SK-N-SH (cell line): ENCODE measurements at regions not wholly inside any gene's neighbourhood (a gene's known extent, or its start where the extent isn't known, plus 50 kb on each side); places are given as distances from the start of the nearest gene placed in this dataset.

Source experiments
- CTCF ChIA-PET: fragments of 300-600, 350-600 bp; formaldehyde crosslinking; extraction: SDS; loops from one replicate; lab custom pipeline; 2021; lab: Yijun Ruan, JAX
- POLR2A ChIA-PET: fragments of 350-600 bp; sonication (Branson Sonifier 250); formaldehyde crosslinking; extraction: SDS; loops from one replicate; lab custom pipeline; 2020; ENCODE audit warnings: antibody characterized with exemption, inconsistent platforms; lab: Yijun Ruan, JAX
- DNase-seq: peaks from one replicate; pipeline ENCODE4 v3.0.0; 2012
- H2AFZ ChIP-seq: fragments of 200-600 bp; sonication (generic); 2 replicates; pipeline ENCODE4 v1.8.1; 2016; ENCODE audit warnings: antibody characterized with exemption, mild to moderate bottlenecking, low read depth
- H3F3A ChIP-seq: fragments of 200-600 bp; sonication (generic); replicated peaks from 2 replicates; pipeline ENCODE3; 2016; ENCODE audit warnings: antibody characterized with exemption, mild to moderate bottlenecking; ENCODE audit not compliant: insufficient read depth
- H3K27ac ChIP-seq, 2 experiments: fragments of 200-500 bp in 1 of 2; fragments of 200-600 bp in 1 of 2; sonication (Bioruptor generic) in 1 of 2; sonication (generic), shearing (Covaris generic) in 1 of 2; 2 replicates each; pipeline versions ENCODE4 v1.5.1 to v1.6.1; 2014 to 2016; ENCODE audit warnings: low read depth in 2 of 2, inconsistent platforms in 1 of 2, low read length in 1 of 2, mild to moderate bottlenecking in 1 of 2, mixed read lengths in 1 of 2
- H3K27me3 ChIP-seq: fragments of 200-600 bp; sonication (generic), shearing (Covaris generic); 2 replicates; pipeline ENCODE4 v1.6.1; 2016; ENCODE audit warnings: mixed run types; ENCODE audit not compliant: insufficient read depth
- H3K36me3 ChIP-seq, 2 experiments: fragments of 200-500 bp in 1 of 2; fragments of 200-600 bp in 1 of 2; sonication (Bioruptor generic) in 1 of 2; sonication (generic) in 1 of 2; replicated peaks in 1 of 2; 2 replicates each; pipeline versions ENCODE3 to v1.5.1; 2014 to 2016; ENCODE audit warnings: low read length in 1 of 2, mild to moderate bottlenecking in 1 of 2; ENCODE audit not compliant: insufficient read depth in 2 of 2, control insufficient read depth in 1 of 2
- H3K4me1 ChIP-seq, 2 experiments: fragments of 200-500 bp in 1 of 2; fragments of 200-600 bp in 1 of 2; sonication (Bioruptor generic) in 1 of 2; sonication (generic), shearing (Covaris generic) in 1 of 2; 2 replicates each; pipeline versions ENCODE4 v1.5.1 to v1.6.1; 2014 to 2016; ENCODE audit warnings: low read depth in 1 of 2, low read length in 1 of 2, mixed run types in 1 of 2; ENCODE audit not compliant: insufficient read depth in 2 of 2, control insufficient read depth in 1 of 2
- H3K4me2 ChIP-seq: fragments of 200-600 bp; sonication (generic), shearing (Covaris generic); 2 replicates; pipeline ENCODE4 v1.6.1; 2017; ENCODE audit warnings: mixed run types
- H3K4me3 ChIP-seq, 2 experiments: fragments of 200-500 bp in 1 of 2; fragments of 200-600 bp in 1 of 2; sonication (Bioruptor generic) in 1 of 2; sonication (generic), shearing (Covaris generic) in 1 of 2; 2 replicates each; pipeline versions ENCODE4 v1.5.1 to v1.8.1; 2014 to 2016; ENCODE audit warnings: low read depth in 2 of 2, inconsistent platforms in 1 of 2, low read length in 1 of 2, mild to moderate bottlenecking in 1 of 2, mixed read lengths in 1 of 2, moderate library complexity in 1 of 2
- H3K79me2 ChIP-seq: fragments of 200-600 bp; sonication (generic); 2 replicates; pipeline ENCODE4 v1.8.1; 2017; ENCODE audit warnings: mild to moderate bottlenecking; ENCODE audit not compliant: insufficient read depth
- H3K9ac ChIP-seq: fragments of 200-600 bp; sonication (generic); 2 replicates; pipeline ENCODE4 v1.6.1; 2017; ENCODE audit warnings: mixed run types
- H3K9me2 ChIP-seq: fragments of 200-600 bp; sonication (generic); 2 replicates; pipeline ENCODE4 v1.6.1; 2017; ENCODE audit warnings: mixed run types
- H3K9me3 ChIP-seq: fragments of 200-600 bp; sonication (generic); 2 replicates; pipeline ENCODE4 v1.6.1; 2017; ENCODE audit warnings: mixed run types, mild to moderate bottlenecking, moderate library complexity
- H4K20me1 ChIP-seq: fragments of 200-600 bp; sonication (generic); 2 replicates; pipeline ENCODE4 v1.6.1; 2017; ENCODE audit warnings: mild to moderate bottlenecking, mixed run types; ENCODE audit not compliant: insufficient read depth
- CTCF ChIP-seq: fragments of 200-600 bp; sonication (generic); IDR thresholded peaks from 2 replicates; pipeline ENCODE4 v1.6.1; 2017; ENCODE audit warnings: antibody characterized with exemption, mild to moderate bottlenecking, moderate library complexity
- EP300 ChIP-seq, 2 experiments: IDR thresholded peaks; 2 replicates each; pipeline versions ENCODE4 v1.4.0 to v1.6.1; 2012; ENCODE audit warnings: borderline replicate concordance in 1 of 2, low read depth in 1 of 2, low read length in 1 of 2
- EZH2phosphoT487 ChIP-seq: fragments of 200-600 bp; sonication (generic); IDR thresholded peaks from 2 replicates; pipeline ENCODE4 v1.6.1; 2017; ENCODE audit warnings: low read depth, mixed run types, mild to moderate bottlenecking, antibody characterized with exemption, moderate library complexity, borderline replicate concordance
- FOXJ3 ChIP-seq: sonication (generic); formaldehyde crosslinking; IDR thresholded peaks from 2 replicates; pipeline ENCODE4 v1.5.1; 2020; ENCODE audit warnings: mild to moderate bottlenecking, missing genetic modification reagents
- GATA2 ChIP-seq: sonication (generic); formaldehyde crosslinking; IDR thresholded peaks from 2 replicates; pipeline ENCODE4 v1.5.0; 2020; ENCODE audit warnings: mild to moderate bottlenecking, missing genetic modification reagents
- MAX ChIP-seq: IDR thresholded peaks from 2 replicates; pipeline ENCODE4 v1.4.0; 2012; ENCODE audit warnings: low read depth
- MEF2A ChIP-seq: IDR thresholded peaks from 2 replicates; pipeline ENCODE4 v1.4.0; 2012; ENCODE audit warnings: low read depth, borderline replicate concordance
- MXI1 ChIP-seq: IDR thresholded peaks from 2 replicates; pipeline ENCODE4 v1.6.1; 2012; ENCODE audit warnings: mild to moderate bottlenecking, low read depth, low read length, improper control_type of control experiment
- NFIC ChIP-seq: IDR thresholded peaks from 2 replicates; pipeline ENCODE4 v1.4.0; 2012; ENCODE audit warnings: borderline replicate concordance
- POLR2AphosphoS5 ChIP-seq: IDR thresholded peaks from 2 replicates; pipeline ENCODE4 v1.6.1; 2012; ENCODE audit warnings: low read depth, low read length
- RFX5 ChIP-seq: IDR thresholded peaks from 2 replicates; pipeline ENCODE4 v1.6.1; 2012; ENCODE audit warnings: mild to moderate bottlenecking, improper control_type of control experiment, low read length
- SMC3 ChIP-seq: IDR thresholded peaks from 2 replicates; pipeline ENCODE4 v1.6.1; 2012; ENCODE audit warnings: low read depth, low read length, improper control_type of control experiment
- TAF1 ChIP-seq: IDR thresholded peaks from 2 replicates; pipeline ENCODE4 v1.6.1; 2012; ENCODE audit warnings: low read depth, mild to moderate bottlenecking, low read length, moderate library complexity, borderline replicate concordance
- TCF12 ChIP-seq: IDR thresholded peaks from 2 replicates; pipeline ENCODE4 v1.4.0; 2012
- TEAD4 ChIP-seq: IDR thresholded peaks from 2 replicates; pipeline ENCODE4 v1.4.0; 2012; ENCODE audit warnings: mild to moderate bottlenecking, borderline replicate concordance; ENCODE audit not compliant: insufficient read depth
- USF1 ChIP-seq: IDR thresholded peaks from 2 replicates; pipeline ENCODE4 v1.4.0; 2012; ENCODE audit warnings: low read depth, borderline replicate concordance
- YY1 ChIP-seq: IDR thresholded peaks from 2 replicates; pipeline ENCODE4 v1.4.0; 2012; ENCODE audit warnings: low read depth, mild to moderate bottlenecking
- ZBTB33 ChIP-seq: IDR thresholded peaks from 2 replicates; pipeline ENCODE4 v1.4.0; 2012; ENCODE audit warnings: low read depth, borderline replicate concordance
- WGBS: methylation state at CpG from one replicate; pipeline ENCODE4 v1.1.6; 2017; ENCODE audit warnings: low lambda C conversion rate; 5-methylcytosine and 5-hydroxymethylcytosine counted together

GRCh38 chr5:86554638-86555037 is 63.1 kb upstream of the COX7C start:
- H4K20me1 ChIP-seq: no peaks in the 10 kb centered on the region
- TF ChIP-seq TCF12 (no peak), MXI1 (no peak), SMC3 (no peak), MEF2A (no peak), TAF1 (no peak), TEAD4 (no peak), FOXJ3 (CRISPR knock-in tag) (no peak), MAX (no peak), RFX5 (no peak), EZH2phosphoT487 (no peak), USF1 (no peak), YY1 (no peak), NFIC (no peak), CTCF (no peak), EP300 (IDR thresholded peaks at IDR 0.05; ENCODE audit: borderline replicate concordance in 1 of 2, low read depth in 1 of 2, low read length in 1 of 2) (no peak), ZBTB33 (no peak), GATA2 (no peak), POLR2AphosphoS5 (no peak)
- H3K27ac ChIP-seq: no peak overlapping the region
- no peaks in the 10 kb centered on the region for H3K27me3 ChIP-seq
- DNase-seq: no peak
- 16% methylated on average over 1 of the region's 1 CpG for WGBS
- ChIA-PET CTCF (no interaction called here), POLR2A (no interaction called here)
- H3K36me3 ChIP-seq: no peaks in the 10 kb centered on the region
- H3K9me2 ChIP-seq: no peaks in the 10 kb centered on the region
- H3K79me2 ChIP-seq: no peaks in the 10 kb centered on the region
- no peaks in the 10 kb centered on the region for H3K9me3 ChIP-seq
- H3K4me2 ChIP-seq: no peak overlapping the region
- no peak overlapping the region for H3K9ac ChIP-seq
- H3K4me1 ChIP-seq: no peaks in the 10 kb centered on the region
- no peak overlapping the region for H3K4me3 ChIP-seq
- H2AFZ ChIP-seq: no peak overlapping the region
- H3F3A ChIP-seq: no peaks in the 10 kb centered on the region
